Sigmoid colon (tissue), 6 donors: ENCODE measurements at regions not wholly inside any gene's neighbourhood (a gene's known extent, or its start where the extent isn't known, plus 50 kb on each side); places are given as distances from the start of the nearest gene placed in this dataset.

Source experiments
- DNase-seq: peaks from one replicate; pipeline ENCODE4 v3.0.0-alpha.2; 2019
- H3K27ac ChIP-seq, 4 donors: fragments of 200-600 bp; sonication (generic); one replicate each; pipeline ENCODE4 v1.5.1; 2016 to 2019; ENCODE audit warnings: mild to moderate bottlenecking in 1 of 4
- H3K27me3 ChIP-seq, 3 donors: fragments of 200-600 bp; sonication (generic); one replicate each; pipeline ENCODE4 v1.5.1; 2019; ENCODE audit warnings: mild to moderate bottlenecking in 1 of 3
- H3K36me3 ChIP-seq, 4 donors: fragments of 200-600 bp; sonication (generic); one replicate each; pipeline ENCODE4 v1.5.1; 2016 to 2019
- H3K4me1 ChIP-seq, 4 donors: fragments of 200-600 bp; sonication (generic); one replicate each; pipeline ENCODE4 v1.5.1; 2017 to 2019
- H3K4me3 ChIP-seq, 4 donors: fragments of 200-600 bp; sonication (generic); one replicate each; pipeline ENCODE4 v1.5.1; 2017 to 2019; ENCODE audit warnings: mild to moderate bottlenecking in 2 of 4, moderate library complexity in 1 of 4
- H3K9me3 ChIP-seq, 4 donors: fragments of 200-600 bp in 3 of 4; sonication (generic) in 3 of 4; one replicate each; pipeline versions ENCODE4 v1.5.1 to v1.6.1; 2013 to 2019
- EP300 ChIP-seq, 4 donors: sonication (generic); formaldehyde crosslinking; IDR thresholded peaks; one replicate each; pipeline ENCODE4 v1.6.1; 2017; ENCODE audit warnings: antibody characterized with exemption in 4 of 4
- POLR2A ChIP-seq, 2 donors: fragments of 450-650 bp; IDR thresholded peaks; one replicate each; pipeline ENCODE4 v1.6.1; 2016; ENCODE audit warnings: antibody characterized with exemption in 2 of 2, mild to moderate bottlenecking in 2 of 2, moderate library complexity in 2 of 2
- POLR2AphosphoS5 ChIP-seq, 4 donors: sonication (generic); formaldehyde crosslinking; IDR thresholded peaks; one replicate each; pipeline ENCODE4 v1.6.1; 2017; ENCODE audit warnings: antibody characterized with exemption in 4 of 4
- WGBS, 2 donors: extraction: QIAGEN DNeasy Blood & Tissue Kit; methylation state at CpG; one replicate each; pipeline ENCODE4 v1.1.7; 2013; 5-methylcytosine and 5-hydroxymethylcytosine counted together
- intact Hi-C: fragments of 100-400 bp; cut with DNase I; formaldehyde crosslinking; loops from one replicate; pipeline ENCODE4 v1.15.1; 2023
- TF ChIP-seq, protein P1 (sequence below), 4 experiments: fragments of 450-650 bp in 3 of 4; fragments of 200-600 bp in 1 of 4; IDR thresholded peaks; one replicate each; pipeline ENCODE4 v1.5.1; 2016 to 2019; ENCODE audit warnings: antibody characterized with exemption in 4 of 4, mild to moderate bottlenecking in 3 of 4, moderate library complexity in 2 of 4
- donor health status: healthy with polysubstance abuse.
- donor health status: healthy.

DNA sequence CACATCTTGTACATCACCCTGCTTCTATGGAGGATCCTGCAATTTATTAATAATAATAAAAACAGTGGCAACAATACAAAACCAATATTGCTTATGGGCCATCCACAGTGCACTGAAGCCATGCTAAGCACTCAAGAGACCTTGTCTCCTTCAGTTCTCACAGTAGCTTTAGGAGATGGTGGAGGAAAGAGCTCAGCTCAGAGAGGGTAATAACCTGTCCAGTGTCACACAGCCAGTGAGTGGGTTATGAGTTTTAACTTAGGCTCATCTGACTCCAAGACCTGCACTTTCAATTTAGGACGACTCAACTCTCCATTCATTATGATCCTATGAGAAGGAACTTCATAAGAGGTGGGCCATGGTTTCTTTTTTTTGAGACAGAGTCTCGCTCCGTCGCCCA lies 347.6 kb upstream of the RUNX1 start:
- no peaks in the 10 kb centered on the region for H3K36me3 ChIP-seq
- no peak for DNase-seq
- no peak overlapping the region for H3K27ac ChIP-seq
- no peak for TF ChIP-seq EP300 (IDR thresholded peaks at IDR 0.05)
- TF ChIP-seq, protein P1, sequence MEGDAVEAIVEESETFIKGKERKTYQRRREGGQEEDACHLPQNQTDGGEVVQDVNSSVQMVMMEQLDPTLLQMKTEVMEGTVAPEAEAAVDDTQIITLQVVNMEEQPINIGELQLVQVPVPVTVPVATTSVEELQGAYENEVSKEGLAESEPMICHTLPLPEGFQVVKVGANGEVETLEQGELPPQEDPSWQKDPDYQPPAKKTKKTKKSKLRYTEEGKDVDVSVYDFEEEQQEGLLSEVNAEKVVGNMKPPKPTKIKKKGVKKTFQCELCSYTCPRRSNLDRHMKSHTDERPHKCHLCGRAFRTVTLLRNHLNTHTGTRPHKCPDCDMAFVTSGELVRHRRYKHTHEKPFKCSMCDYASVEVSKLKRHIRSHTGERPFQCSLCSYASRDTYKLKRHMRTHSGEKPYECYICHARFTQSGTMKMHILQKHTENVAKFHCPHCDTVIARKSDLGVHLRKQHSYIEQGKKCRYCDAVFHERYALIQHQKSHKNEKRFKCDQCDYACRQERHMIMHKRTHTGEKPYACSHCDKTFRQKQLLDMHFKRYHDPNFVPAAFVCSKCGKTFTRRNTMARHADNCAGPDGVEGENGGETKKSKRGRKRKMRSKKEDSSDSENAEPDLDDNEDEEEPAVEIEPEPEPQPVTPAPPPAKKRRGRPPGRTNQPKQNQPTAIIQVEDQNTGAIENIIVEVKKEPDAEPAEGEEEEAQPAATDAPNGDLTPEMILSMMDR (IDR thresholded peaks at IDR 0.05): no peak
- TF ChIP-seq POLR2A (IDR thresholded peaks at IDR 0.05): no peak
- TF ChIP-seq POLR2AphosphoS5 (IDR thresholded peaks at IDR 0.05): no peak
- peaks cover 0 to 19% (median 6%) of the 10 kb centered on the region in 4 donors for H3K4me1 ChIP-seq
- intact Hi-C loops: no loop called here
- WGBS, 2 donors: 95 to 97% methylated on average over 4 of the region's 4 CpGs
- no peaks in the 10 kb centered on the region for H3K9me3 ChIP-seq
- H3K4me3 ChIP-seq: no peak overlapping the region
- H3K27me3 ChIP-seq: no peaks in the 10 kb centered on the region

DNA sequence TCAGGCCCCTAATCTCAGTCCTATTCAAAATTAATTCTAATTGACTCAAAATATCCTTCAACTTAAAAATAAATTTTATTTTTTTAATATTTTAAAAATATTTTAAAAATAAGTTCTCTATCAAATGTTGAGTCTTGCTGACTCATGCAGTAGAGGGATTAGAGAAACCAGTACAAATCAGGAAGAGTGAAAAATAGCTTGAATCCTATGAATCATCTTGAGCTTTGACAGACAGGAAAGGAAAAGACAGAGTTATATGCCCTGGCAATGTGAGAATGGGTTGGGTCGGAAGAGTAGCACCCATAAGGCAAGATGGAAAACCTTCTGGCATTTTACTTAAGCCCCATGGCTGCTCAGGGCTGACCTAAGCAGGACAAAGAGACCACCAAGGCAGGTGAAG lies 346.6 kb upstream of the RUNX1 start:
- Histone ChIP-seq H3K27me3 (no peaks in the 10 kb centered on the region), H3K36me3 (no peaks in the 10 kb centered on the region), H3K27ac (no peak overlapping the region), H3K4me1 (peaks cover 0 to 19% (median 6%) of the 10 kb centered on the region in 4 donors), H3K9me3 (no peaks in the 10 kb centered on the region), H3K4me3 (no peak overlapping the region)
- WGBS, 2 donors: 75 to 88% methylated on average over 1 of the region's 1 CpG
- DNase-seq: no peak
- TF ChIP-seq, protein P1 (IDR thresholded peaks at IDR 0.05): no peak
- TF ChIP-seq POLR2AphosphoS5 (IDR thresholded peaks at IDR 0.05) (no peak), EP300 (IDR thresholded peaks at IDR 0.05) (no peak)
- intact Hi-C loops: no loop called here

DNA sequence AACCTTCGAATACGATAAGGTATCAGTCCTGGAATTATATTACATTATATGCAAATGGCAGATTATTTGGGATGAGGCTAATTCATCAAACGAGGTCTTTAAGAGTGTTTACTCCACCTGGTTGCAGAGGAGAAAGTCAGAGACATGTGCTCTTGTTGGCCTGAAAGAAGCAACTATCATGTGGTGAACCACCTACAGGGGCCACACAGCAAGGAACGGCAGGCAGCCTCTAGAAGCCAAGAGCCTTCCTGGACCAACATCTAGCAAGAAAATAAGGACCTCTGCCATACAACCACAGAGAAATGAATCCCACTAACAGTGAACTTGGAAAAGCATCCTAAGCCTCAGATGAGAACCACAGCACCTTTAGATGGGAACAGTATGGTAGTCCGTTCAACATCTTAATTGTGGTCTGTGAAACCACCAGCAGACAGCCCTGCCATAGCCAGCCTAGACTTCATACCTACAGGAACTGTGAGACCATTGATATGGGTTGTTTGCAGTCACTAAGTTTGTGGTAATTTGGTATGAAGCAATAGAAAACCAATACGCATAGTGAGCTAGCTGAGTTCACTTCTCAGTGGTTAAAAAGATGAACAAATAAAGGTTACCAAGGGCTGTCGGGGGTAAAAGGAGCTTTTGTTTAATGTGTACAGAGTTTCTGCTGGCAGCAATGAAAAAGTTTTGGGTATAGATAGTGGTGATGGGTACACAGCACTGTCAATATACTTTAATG lies 345.7 kb upstream of the RUNX1 start:
- peaks cover 0 to 21% (median 12%) of the 10 kb centered on the region in 4 donors for H3K4me1 ChIP-seq
- no peaks in the 10 kb centered on the region for H3K27me3 ChIP-seq
- TF ChIP-seq POLR2A (IDR thresholded peaks at IDR 0.05) (no peak), POLR2AphosphoS5 (IDR thresholded peaks at IDR 0.05) (no peak), EP300 (IDR thresholded peaks at IDR 0.05) (no peak)
- TF ChIP-seq, protein P1 (IDR thresholded peaks at IDR 0.05): no peak
- no peaks in the 10 kb centered on the region for H3K36me3 ChIP-seq
- no peak overlapping the region for H3K4me3 ChIP-seq
- no peak overlapping the region for H3K27ac ChIP-seq
- intact Hi-C loops: loop anchor here (5.0 kb wide), 1 partner anchor 68 kb away; no protein-coding TSS in a partner anchor
- no peaks in the 10 kb centered on the region for H3K9me3 ChIP-seq
- 88 to 90% methylated on average over 7 of the region's 7 CpGs for WGBS, 2 donors
- no peak for DNase-seq

DNA sequence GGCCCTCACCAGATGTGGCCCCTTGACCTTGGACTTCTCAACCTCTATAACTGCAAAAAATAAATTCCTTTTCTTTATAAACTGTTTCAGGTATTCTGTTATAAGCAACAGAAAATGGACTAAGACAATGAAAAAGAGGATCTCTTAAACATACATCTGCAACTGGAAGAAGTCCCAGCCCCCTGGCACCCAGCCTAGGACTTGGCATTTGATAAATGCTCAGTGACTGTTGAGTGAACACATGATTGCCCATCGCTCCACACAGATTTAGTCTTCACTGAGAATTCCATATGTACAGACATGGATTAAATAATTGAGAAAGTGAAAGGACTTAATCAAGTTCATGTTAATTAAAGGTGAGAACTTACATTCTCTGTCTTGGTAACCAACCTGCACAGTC lies 344.9 kb upstream of the RUNX1 start:
- Histone ChIP-seq H3K4me3 (no peak overlapping the region), H3K9me3 (no peaks in the 10 kb centered on the region), H3K4me1 (peaks cover 0 to 16% (median 12%) of the 10 kb centered on the region in 4 donors), H3K27ac (no peak overlapping the region), H3K27me3 (no peaks in the 10 kb centered on the region), H3K36me3 (no peaks in the 10 kb centered on the region)
- TF ChIP-seq, protein P1 (IDR thresholded peaks at IDR 0.05): no peak
- no peak for TF ChIP-seq POLR2A (IDR thresholded peaks at IDR 0.05)
- TF ChIP-seq POLR2AphosphoS5 (IDR thresholded peaks at IDR 0.05): no peak
- TF ChIP-seq EP300 (IDR thresholded peaks at IDR 0.05): no peak
- no peak for DNase-seq
- intact Hi-C loops: loop anchor here (5.0 kb wide), 1 partner anchor 67 kb away; no protein-coding TSS in a partner anchor
- WGBS, 2 donors: 84 to 97% methylated on average over 1 of the region's 1 CpG
